Endothelial cell of umbilical vein (primary cell): ENCODE measurements at regions not wholly inside any gene's neighbourhood (a gene's known extent, or its start where the extent isn't known, plus 50 kb on each side); places are given as distances from the start of the nearest gene placed in this dataset.

Experiments
- BruUV-seq: library from RNA; stranded (reverse); fragments of 400-500 nt; replicated peaks from 2 replicates; lab custom pipeline; 2021; lab: Mats Ljungman, UMichigan
- CTCF ChIA-PET: fragments of 300-600, 350-600 bp; sonication (Branson Sonifier 250); formaldehyde crosslinking; loops from one replicate; lab custom pipeline; 2021; ENCODE audit warnings: antibody characterized with exemption, inconsistent platforms; lab: Charles Lee
- POLR2A ChIA-PET: fragments of 300-600, 350-600 bp; sonication (Branson Sonifier 250); formaldehyde crosslinking; loops from one replicate; lab custom pipeline; 2021; ENCODE audit warnings: antibody characterized with exemption, inconsistent platforms; lab: Charles Lee
- DNase-seq: peaks from one replicate; pipeline ENCODE4 v3.0.0-alpha.2; 2011; ENCODE audit warnings: low read depth, low spot score
- FAIRE-seq: peaks from 2 replicates; lab custom pipeline; 2011; peaks lifted over from hg19 to GRCh38; lab: Jason Lieb, UNC
- H2AFZ ChIP-seq: 2 replicates; pipeline ENCODE4 v1.6.0; 2012; ENCODE audit warnings: low read depth, low read length, control low read depth, inconsistent platforms
- H3K27ac ChIP-seq: 2 replicates; pipeline ENCODE4 v1.5.1; 2011; ENCODE audit warnings: low read depth, mild to moderate bottlenecking, control low read depth, low read length, moderate library complexity; ENCODE audit not compliant: insufficient read depth
- H3K27me3 ChIP-seq, 2 experiments: 2 replicates each; pipeline versions ENCODE4 v1.6.0 to v1.6.1; 2011; ENCODE audit warnings: low read length in 2 of 2, mixed read lengths in 1 of 2; ENCODE audit not compliant: control insufficient read depth in 2 of 2, insufficient read depth in 2 of 2
- H3K36me3 ChIP-seq, 2 experiments: 2 replicates in 1 of 2; 3 replicates in 1 of 2; pipeline ENCODE4 v1.5.1; 2011; ENCODE audit warnings: low read length in 2 of 2, mild to moderate bottlenecking in 1 of 2, moderate library complexity in 1 of 2; ENCODE audit not compliant: control insufficient read depth in 2 of 2, insufficient read depth in 2 of 2; ENCODE audit errors: extremely low read depth in 1 of 2
- H3K4me1 ChIP-seq: 3 replicates; pipeline ENCODE4 v1.5.1; 2011; ENCODE audit warnings: mild to moderate bottlenecking, low read length; ENCODE audit not compliant: control insufficient read depth, insufficient read depth; ENCODE audit errors: extremely low read depth
- H3K4me2 ChIP-seq: 2 replicates; pipeline ENCODE4 v1.6.1; 2011; ENCODE audit warnings: low read length, control low read depth, mixed read lengths; ENCODE audit not compliant: insufficient read depth
- H3K4me3 ChIP-seq, 3 experiments: fragments of 200-600 bp in 1 of 3; sonication (generic), shearing (Covaris generic) in 1 of 3; replicated peaks in 1 of 3; 2 replicates each; pipeline ENCODE4 v1.5.1; 2011 to 2016; ENCODE audit warnings: control low read depth in 3 of 3, low read length in 3 of 3, mild to moderate bottlenecking in 2 of 3, inconsistent platforms in 1 of 3, low read depth in 1 of 3, moderate library complexity in 1 of 3; ENCODE audit not compliant: insufficient read depth in 1 of 3
- H3K79me2 ChIP-seq: 2 replicates; pipeline ENCODE4 v1.6.0; 2012; ENCODE audit warnings: low read length, inconsistent platforms; ENCODE audit not compliant: control insufficient read depth, insufficient read depth
- H3K9ac ChIP-seq: replicated peaks from 2 replicates; pipeline ENCODE3; 2011; ENCODE audit warnings: low read length, control low read depth; ENCODE audit not compliant: insufficient read depth; ENCODE audit errors: extremely low read depth
- H3K9me1 ChIP-seq: replicated peaks from 3 replicates; pipeline ENCODE4 v1.6.0; 2011; ENCODE audit warnings: mild to moderate bottlenecking, low read length; ENCODE audit not compliant: control insufficient read depth, insufficient read depth; ENCODE audit errors: extremely low read depth
- H3K9me3 ChIP-seq: replicated peaks from 2 replicates; pipeline ENCODE4 v1.5.1; 2012; ENCODE audit warnings: low read length, inconsistent platforms; ENCODE audit not compliant: control insufficient read depth, insufficient read depth
- H4K20me1 ChIP-seq: replicated peaks from 2 replicates; pipeline ENCODE3; 2011; ENCODE audit warnings: mild to moderate bottlenecking, low read length; ENCODE audit not compliant: control insufficient read depth, insufficient read depth; ENCODE audit errors: extremely low read depth
- CTCF ChIP-seq, 2 donors: IDR thresholded peaks; 1 replicate in 1 of 2; 2 replicates in 1 of 2; pipeline ENCODE4 v1.5.1; 2011; ENCODE audit warnings: low read length in 2 of 2, mild to moderate bottlenecking in 2 of 2, moderate library complexity in 2 of 2, control low read depth in 1 of 2, inconsistent platforms in 1 of 2, low read depth in 1 of 2; ENCODE audit not compliant: insufficient read depth in 1 of 2; ENCODE audit errors: extremely low read depth in 1 of 2
- EZH2 ChIP-seq: IDR thresholded peaks from 2 replicates; pipeline ENCODE4 v1.6.1; 2012; ENCODE audit warnings: borderline replicate concordance, low read depth, mild to moderate bottlenecking, moderate library complexity, low read length, inconsistent platforms; ENCODE audit not compliant: severe bottlenecking
- FOS ChIP-seq: IDR thresholded peaks from 2 replicates; pipeline ENCODE4 v1.6.1; 2011; ENCODE audit warnings: mild to moderate bottlenecking, low read length, moderate library complexity, borderline replicate concordance; ENCODE audit not compliant: insufficient read depth
- GATA2 ChIP-seq: IDR thresholded peaks from 2 replicates; pipeline ENCODE4 v1.7.0; 2011; ENCODE audit warnings: low read depth, mild to moderate bottlenecking, moderate library complexity, mixed read lengths, low read length; ENCODE audit not compliant: insufficient read length, insufficient read depth
- JUN ChIP-seq: IDR thresholded peaks from 2 replicates; pipeline ENCODE4 v1.6.1; 2011; ENCODE audit warnings: borderline replicate concordance, low read depth; ENCODE audit not compliant: insufficient read length, insufficient read depth
- MAX ChIP-seq: IDR thresholded peaks from 2 replicates; pipeline ENCODE4 v1.6.1; 2011; ENCODE audit not compliant: insufficient read depth, insufficient read length
- MYC ChIP-seq: IDR thresholded peaks from one replicate; pipeline ENCODE4 v1.6.1; 2011; ENCODE audit warnings: mild to moderate bottlenecking, low read depth, low read length
- POLR2A ChIP-seq: IDR thresholded peaks from 2 replicates; pipeline ENCODE4 v1.6.1; 2012; ENCODE audit warnings: low read depth, mild to moderate bottlenecking, control low read depth, low read length
- POLR2AphosphoS5 ChIP-seq: IDR thresholded peaks from 2 replicates; pipeline ENCODE4 v1.6.1; 2012; ENCODE audit warnings: low read depth, mild to moderate bottlenecking, control low read depth, low read length, moderate library complexity; ENCODE audit not compliant: insufficient read depth
- dilution Hi-C: fragments of 300-500 bp; cut with MboI; formaldehyde crosslinking; loops from one replicate; pipeline ENCODE4 v1.15.0; 2019; ENCODE audit warnings: low sequenced_read_pairs; ENCODE audit not compliant: extremely low pct_ligation_motif_present
- intact Hi-C: fragments of 100-400 bp; cut with micrococcal nuclease; formaldehyde crosslinking; loops from one replicate; pipeline ENCODE4 v1.10.0; 2022

DNA sequence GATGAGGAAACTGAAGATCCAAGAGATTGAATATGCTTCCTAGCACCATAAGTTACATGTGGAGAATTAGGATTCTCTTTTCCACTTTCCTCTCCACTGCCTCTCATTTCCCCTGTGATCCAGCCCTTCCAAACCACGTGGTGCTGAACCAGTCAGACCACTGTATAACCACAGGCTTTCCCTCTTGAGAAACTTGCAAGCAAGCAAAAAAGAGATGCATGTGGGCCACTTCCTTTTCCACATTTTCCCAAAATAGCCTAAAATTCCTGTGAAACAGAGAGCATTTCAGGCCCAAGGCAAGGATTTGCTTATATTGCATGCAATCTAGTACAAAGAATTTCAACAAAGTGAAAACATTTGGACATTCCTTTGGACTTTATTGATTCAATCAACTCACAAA is 59.3 kb upstream of the KSR1 start:
- H3K27ac ChIP-seq, result no peak overlapping the region
- no TSS peak for BruUV-seq
- CTCF ChIA-PET, result interaction anchor here (1.5 to 1.8 kb wide), 2 partner anchors 16 to 203 kb away, joined by 3 to 6 read pairs; no protein-coding TSS in a partner anchor
- no peak overlapping the region for H3K9ac ChIP-seq
- POLR2A ChIA-PET, result no interaction called here
- H4K20me1 ChIP-seq, result no peaks in the 10 kb centered on the region
- peaks cover 0 to 2% of the 10 kb centered on the region in 2 experiments for H3K27me3 ChIP-seq
- no peak overlapping the region for H2AFZ ChIP-seq
- TF ChIP-seq POLR2A (no peak), GATA2 (no peak), EZH2 (no peak), MAX (no peak), CTCF (IDR thresholded peaks at IDR 0.05; ENCODE audit: extremely low read depth in 1 of 2, insufficient read depth in 1 of 2, low read depth in 1 of 2, low read length in 2 of 2) (no peak), FOS (no peak), MYC (no peak), JUN (no peak), POLR2AphosphoS5 (no peak)
- no peaks in the 10 kb centered on the region for H3K36me3 ChIP-seq
- FAIRE-seq (no peak), DNase-seq (no peak)
- H3K4me3 ChIP-seq, result no peak overlapping the region
- H3K9me1 ChIP-seq, result no peaks in the 10 kb centered on the region
- H3K79me2 ChIP-seq, result no peaks in the 10 kb centered on the region
- H3K9me3 ChIP-seq, result no peaks in the 10 kb centered on the region
- no peaks in the 10 kb centered on the region for H3K4me1 ChIP-seq
- dilution Hi-C loops (no loop called here), intact Hi-C loops (no loop called here)
- no peak overlapping the region for H3K4me2 ChIP-seq
